Fibroblast of the aortic adventitia (primary cell): ENCODE measurements at regions not wholly inside any gene's neighbourhood (a gene's known extent, or its start where the extent isn't known, plus 50 kb on each side); places are given as distances from the start of the nearest gene placed in this dataset.
"Not testable (repeated sequence)": the region's sequence is repeated elsewhere in the genome, so short reads cannot be mapped to it uniquely, and the experiment has no call there.

ENCODE experiments used
- DNase-seq: peaks from one replicate; pipeline ENCODE4 v3.0.0-alpha.2; 2010; ENCODE audit warnings: low read depth
- H3K4me3 ChIP-seq: 2 replicates; pipeline ENCODE4 v1.5.1; 2011; ENCODE audit warnings: low read depth, mild to moderate bottlenecking, control low read depth, low read length, moderate library complexity
- CTCF ChIP-seq: IDR thresholded peaks from 2 replicates; pipeline ENCODE4 v1.5.1; 2011; ENCODE audit warnings: mild to moderate bottlenecking, low read length, control low read depth, inconsistent platforms; ENCODE audit not compliant: insufficient read depth

DNA sequence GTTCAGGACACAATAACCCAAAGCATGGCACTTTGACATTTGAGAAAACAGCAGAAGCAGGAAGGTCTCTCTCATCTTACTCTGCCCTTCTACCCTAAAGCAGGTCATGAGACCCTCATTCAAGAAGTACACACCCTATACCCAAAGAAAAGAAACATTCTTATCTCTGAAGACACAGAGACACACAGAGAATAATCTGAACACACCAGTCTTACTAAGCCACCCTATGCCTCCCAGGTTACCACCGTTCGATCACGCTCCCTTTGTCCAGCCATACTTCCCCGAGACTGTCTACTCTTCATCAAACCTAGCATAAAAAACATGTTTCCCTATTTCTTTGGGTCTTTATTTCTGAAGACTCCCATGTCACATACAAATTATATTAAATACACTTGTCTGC is 66.5 kb upstream of the ANKRD10 start:
- no peak for DNase-seq
- no peak overlapping the region for H3K4me3 ChIP-seq
- no peak for TF ChIP-seq CTCF

GRCh38 chr13:110980921-110981320 is 66.1 kb upstream of the ANKRD10 start:
- DNase-seq, result no peak
- TF ChIP-seq CTCF, result no peak
- H3K4me3 ChIP-seq, result no peak overlapping the region

- DNase-seq, H3K4me3 ChIP-seq: not testable (repeated sequence)
Observed at GRCh38 chr13:110979149-110979548, 64.3 kb upstream of the ANKRD10 start.

DNA sequence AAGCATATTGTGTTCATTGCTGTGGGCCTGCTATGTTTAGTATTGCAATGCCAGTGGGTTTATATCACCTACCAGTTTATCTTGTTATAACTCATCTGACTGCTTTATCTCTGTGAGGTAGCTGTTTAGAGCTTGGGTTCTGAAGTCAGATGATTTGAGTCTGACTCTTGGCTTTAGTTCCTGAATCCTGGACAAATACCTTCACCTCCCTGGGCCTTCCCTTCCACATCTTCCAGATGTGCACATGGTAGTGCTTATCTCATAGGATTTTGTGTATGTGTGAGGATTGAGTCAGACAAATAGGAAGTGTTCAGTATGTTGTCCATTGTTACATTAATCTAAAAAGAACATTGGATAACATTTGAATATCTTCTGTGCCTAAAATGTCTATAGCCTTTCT is 63.5 kb upstream of the ANKRD10 start:
- DNase-seq, result peak; percentile 71
- no peak for TF ChIP-seq CTCF
- H3K4me3 ChIP-seq, result no peak overlapping the region

GRCh38 chr13:110976785-110977184 is 61.9 kb upstream of the ANKRD10 start:
- no peak overlapping the region for H3K4me3 ChIP-seq
- peak; percentile 53 for DNase-seq
- TF ChIP-seq CTCF, result no peak

DNA sequence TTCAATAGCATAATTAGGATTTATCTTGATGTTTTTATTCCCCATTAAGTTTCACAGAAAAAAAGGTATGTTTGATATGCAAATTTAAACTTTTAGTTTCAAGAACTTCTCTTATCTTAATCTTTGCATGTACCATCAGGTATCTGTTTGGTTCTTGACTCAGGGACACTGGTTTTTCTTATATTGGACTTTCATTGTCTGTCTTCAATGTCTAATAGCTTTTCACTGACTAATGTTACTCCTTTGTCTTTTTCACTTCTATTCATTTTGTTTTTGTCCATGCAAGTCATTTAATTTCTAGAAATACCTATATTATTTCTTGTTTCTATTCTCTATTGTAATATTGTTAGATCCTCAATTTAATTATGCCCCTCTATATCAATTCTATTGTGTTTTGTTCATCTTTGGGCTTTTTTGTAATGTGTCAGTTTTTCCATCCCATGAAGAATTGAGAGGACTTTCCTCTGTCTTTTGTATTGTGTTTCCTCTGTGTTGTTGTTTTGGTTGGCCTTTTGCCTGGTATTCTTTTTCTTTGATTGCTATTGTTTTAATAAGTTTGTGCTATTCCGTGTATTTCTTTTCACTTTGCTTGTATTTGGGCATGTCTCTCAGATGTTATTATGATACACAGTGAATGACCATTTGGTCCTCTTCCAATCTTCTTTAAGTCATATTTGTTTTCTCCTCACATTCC is 58.3 kb upstream of the ANKRD10 start:
- no peak overlapping the region for H3K4me3 ChIP-seq
- no peak for DNase-seq
- TF ChIP-seq CTCF, result no peak

DNA sequence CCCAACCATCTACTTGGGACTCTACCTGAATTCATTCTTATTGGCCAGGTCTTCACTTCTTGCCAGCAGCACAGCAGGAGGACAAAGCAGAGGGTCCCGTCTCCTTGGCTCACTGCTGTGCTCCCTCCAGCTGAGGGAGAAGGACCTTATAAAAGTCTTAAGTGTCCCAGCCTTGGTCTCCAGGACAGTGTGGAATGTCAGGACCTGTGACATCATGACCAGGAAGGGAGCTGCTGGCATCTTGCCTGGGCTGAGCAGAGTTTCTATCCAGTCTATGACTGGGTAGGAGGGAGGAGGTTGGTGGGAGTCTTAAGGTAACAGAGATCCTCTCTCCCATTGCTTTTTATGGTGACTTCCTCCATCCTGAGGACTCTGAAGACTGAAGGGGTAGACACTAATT is 56.6 kb upstream of the ANKRD10 start:
- no peak for DNase-seq
- TF ChIP-seq CTCF, result no peak
- no peak overlapping the region for H3K4me3 ChIP-seq

GRCh38 chr13:110967156-110967855 is 52.4 kb upstream of the ANKRD10 start:
- not testable (repeated sequence) for DNase-seq

More at GRCh38 chr13:110967156-110967855, 52.4 kb upstream of the ANKRD10 start:
- not testable (repeated sequence) for H3K4me3 ChIP-seq
